Osteoblast (primary cell): ENCODE measurements at regions not wholly inside any gene's neighbourhood (a gene's known extent, or its start where the extent isn't known, plus 50 kb on each side); places are given as distances from the start of the nearest gene placed in this dataset.

Source experiments
- DNase-seq: peaks from one replicate; pipeline ENCODE4 v3.0.0; 2011; ENCODE audit warnings: low spot score, mixed read lengths; ENCODE audit not compliant: insufficient read length; ENCODE audit errors: missing footprints
- H2AFZ ChIP-seq: 2 replicates; pipeline ENCODE4 v1.6.0; 2011; ENCODE audit warnings: mild to moderate bottlenecking, low read length
- H3K27ac ChIP-seq: 2 replicates; pipeline ENCODE4 v1.5.1; 2011; ENCODE audit warnings: mild to moderate bottlenecking, low read depth, low read length, moderate library complexity
- H3K27me3 ChIP-seq: 2 replicates; pipeline ENCODE4 v1.6.0; 2012; ENCODE audit warnings: mild to moderate bottlenecking, control low read depth, inconsistent platforms, low read length, moderate library complexity; ENCODE audit not compliant: insufficient read depth
- H3K36me3 ChIP-seq: 2 replicates; pipeline ENCODE4 v1.5.1; 2011; ENCODE audit warnings: mild to moderate bottlenecking, low read length, control low read depth, moderate library complexity; ENCODE audit not compliant: insufficient read depth
- H3K4me1 ChIP-seq: 2 replicates; pipeline ENCODE4 v1.5.1; 2011; ENCODE audit warnings: mild to moderate bottlenecking, low read length, control low read depth, moderate library complexity; ENCODE audit not compliant: insufficient read depth
- H3K4me2 ChIP-seq: 2 replicates; pipeline ENCODE4 v1.6.0; 2011; ENCODE audit warnings: mild to moderate bottlenecking, low read length; ENCODE audit not compliant: insufficient read depth
- H3K4me3 ChIP-seq: fragments of 200-600 bp; sonication (generic); 3 replicates; pipeline ENCODE4 v1.5.1; 2012; ENCODE audit warnings: mild to moderate bottlenecking, low read length, inconsistent platforms; ENCODE audit not compliant: insufficient read depth
- H3K79me2 ChIP-seq: 2 replicates; pipeline ENCODE4 v1.6.0; 2012; ENCODE audit warnings: mild to moderate bottlenecking, low read length, control low read depth, inconsistent platforms; ENCODE audit not compliant: insufficient read depth
- H3K9me3 ChIP-seq: 2 replicates; pipeline ENCODE4 v1.5.1; 2011; ENCODE audit warnings: low read depth, low read length, control low read depth
- H4K20me1 ChIP-seq: 2 replicates; pipeline ENCODE4 v1.6.0; 2012; ENCODE audit warnings: mild to moderate bottlenecking, low read length, control low read depth; ENCODE audit not compliant: insufficient read depth
- TF ChIP-seq, protein P1 (sequence below): IDR thresholded peaks from 2 replicates; pipeline ENCODE4 v1.5.1; 2011; ENCODE audit warnings: mild to moderate bottlenecking, low read depth, low read length, moderate library complexity; ENCODE audit errors: extremely low read depth

DNA sequence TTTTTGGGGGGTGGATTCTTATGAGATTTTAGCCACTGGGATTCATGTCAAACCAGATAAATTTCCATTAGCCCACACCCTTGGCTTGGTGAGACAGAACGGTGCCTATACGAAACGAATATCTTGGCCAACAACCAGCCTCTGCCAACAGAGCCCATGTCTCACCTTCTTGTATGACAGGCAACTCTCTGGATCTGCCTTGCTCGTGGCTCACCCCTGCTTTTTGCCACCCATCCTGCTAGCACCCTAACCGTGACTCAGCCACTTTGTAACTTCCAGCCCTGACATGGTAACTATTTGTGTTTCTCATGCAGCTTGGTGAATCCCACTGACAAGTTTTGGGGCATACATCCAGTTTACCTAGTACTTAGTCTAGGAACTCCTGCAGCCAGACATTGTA is 457.0 kb downstream of the SPATA31D1 start:
- no peak overlapping the region for H3K4me3 ChIP-seq
- H3K27me3 ChIP-seq = peaks cover 2% of the 10 kb centered on the region
- no peaks in the 10 kb centered on the region for H3K4me1 ChIP-seq
- TF ChIP-seq, protein P1, sequence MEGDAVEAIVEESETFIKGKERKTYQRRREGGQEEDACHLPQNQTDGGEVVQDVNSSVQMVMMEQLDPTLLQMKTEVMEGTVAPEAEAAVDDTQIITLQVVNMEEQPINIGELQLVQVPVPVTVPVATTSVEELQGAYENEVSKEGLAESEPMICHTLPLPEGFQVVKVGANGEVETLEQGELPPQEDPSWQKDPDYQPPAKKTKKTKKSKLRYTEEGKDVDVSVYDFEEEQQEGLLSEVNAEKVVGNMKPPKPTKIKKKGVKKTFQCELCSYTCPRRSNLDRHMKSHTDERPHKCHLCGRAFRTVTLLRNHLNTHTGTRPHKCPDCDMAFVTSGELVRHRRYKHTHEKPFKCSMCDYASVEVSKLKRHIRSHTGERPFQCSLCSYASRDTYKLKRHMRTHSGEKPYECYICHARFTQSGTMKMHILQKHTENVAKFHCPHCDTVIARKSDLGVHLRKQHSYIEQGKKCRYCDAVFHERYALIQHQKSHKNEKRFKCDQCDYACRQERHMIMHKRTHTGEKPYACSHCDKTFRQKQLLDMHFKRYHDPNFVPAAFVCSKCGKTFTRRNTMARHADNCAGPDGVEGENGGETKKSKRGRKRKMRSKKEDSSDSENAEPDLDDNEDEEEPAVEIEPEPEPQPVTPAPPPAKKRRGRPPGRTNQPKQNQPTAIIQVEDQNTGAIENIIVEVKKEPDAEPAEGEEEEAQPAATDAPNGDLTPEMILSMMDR = no peak
- H3K79me2 ChIP-seq = no peaks in the 10 kb centered on the region
- H3K4me2 ChIP-seq = no peak overlapping the region
- no peak overlapping the region for H2AFZ ChIP-seq
- H3K9me3 ChIP-seq = peaks cover 10% of the 10 kb centered on the region
- no peaks in the 10 kb centered on the region for H4K20me1 ChIP-seq
- DNase-seq = no peak
- H3K36me3 ChIP-seq = no peaks in the 10 kb centered on the region
- H3K27ac ChIP-seq = no peak overlapping the region

GRCh38 chr9:82447343-82447742 is 458.8 kb downstream of the SPATA31D1 start:
- Histone ChIP-seq H3K27ac (no peak overlapping the region), H3K79me2 (no peaks in the 10 kb centered on the region), H2AFZ (no peak overlapping the region), H3K36me3 (no peaks in the 10 kb centered on the region), H3K4me3 (no peak overlapping the region), H4K20me1 (no peaks in the 10 kb centered on the region), H3K27me3 (peaks cover 2% of the 10 kb centered on the region), H3K9me3 (peaks cover 5% of the 10 kb centered on the region), H3K4me1 (no peaks in the 10 kb centered on the region), H3K4me2 (no peak overlapping the region)
- TF ChIP-seq, protein P1 = no peak
- no peak for DNase-seq

- Histone ChIP-seq H3K27me3 (peaks cover 2% of the 10 kb centered on the region), H4K20me1 (no peaks in the 10 kb centered on the region), H3K36me3 (no peaks in the 10 kb centered on the region), H3K79me2 (no peaks in the 10 kb centered on the region), H3K4me3 (no peak overlapping the region), H2AFZ (no peak overlapping the region), H3K4me1 (no peaks in the 10 kb centered on the region), H3K9me3 (peaks cover 5% of the 10 kb centered on the region), H3K4me2 (no peak overlapping the region), H3K27ac (no peak overlapping the region)
- TF ChIP-seq, protein P1 = no peak
- no peak for DNase-seq
Measured at GRCh38 chr9:82449986-82450385, 461.4 kb downstream of the SPATA31D1 start.

GRCh38 chr9:82454509-82455190 is 466.1 kb downstream of the SPATA31D1 start:
- Histone ChIP-seq H3K27me3 (no peaks in the 10 kb centered on the region), H2AFZ (no peak overlapping the region), H3K9me3 (no peaks in the 10 kb centered on the region), H3K4me1 (peaks cover 3% of the 10 kb centered on the region), H3K4me2 (no peak overlapping the region), H3K27ac (no peak overlapping the region), H4K20me1 (no peaks in the 10 kb centered on the region), H3K4me3 (no peak overlapping the region), H3K36me3 (no peaks in the 10 kb centered on the region), H3K79me2 (no peaks in the 10 kb centered on the region)
- no peak for DNase-seq
- TF ChIP-seq, protein P1 = no peak
